GM12878 (cell line): ENCODE measurements at regions not wholly inside any gene's neighbourhood (a gene's known extent, or its start where the extent isn't known, plus 50 kb on each side); places are given as distances from the start of the nearest gene placed in this dataset.

Source experiments
- ATAC-seq: fragments of 200-7000 bp; cut with Tn5 transposase; 3 replicates; pipeline ENCODE4 v1.9.1; 2020; ENCODE audit warnings: mild to moderate bottlenecking, moderate library complexity
- BruUV-seq: library from RNA; stranded (reverse); fragments of 400-500 nt; replicated peaks from 2 replicates; lab custom pipeline; 2021; lab: Mats Ljungman, UMichigan
- CTCF ChIA-PET: fragments of 300-600 bp; sonication (Branson Sonifier 250); formaldehyde crosslinking; extraction: SDS; loops from one replicate; lab custom pipeline; 2021; ENCODE audit warnings: inconsistent platforms; lab: Yijun Ruan, JAX
- POLR2A ChIA-PET: fragments of 350-600 bp; formaldehyde crosslinking; extraction: SDS; loops from one replicate; lab custom pipeline; 2021; ENCODE audit warnings: inconsistent platforms; lab: Charles Lee
- RAD21 ChIA-PET: fragments of 300-600 bp; sonication (Branson Sonifier 250); formaldehyde crosslinking; loops from one replicate; lab custom pipeline; 2023; ENCODE audit warnings: antibody characterized with exemption; ENCODE audit not compliant: unreplicated experiment; lab: Charles Lee
- SMC1A ChIA-PET: fragments of 300-600 bp; sonication (Branson Sonifier 250); formaldehyde crosslinking; loops from one replicate; lab custom pipeline; 2023; ENCODE audit not compliant: unreplicated experiment, uncharacterized antibody; lab: Charles Lee
- DNase-seq: peaks from one replicate; pipeline ENCODE4 v3.0.0-alpha.2; 2011; ENCODE audit warnings: low read depth, low spot score
- FAIRE-seq: peaks from 3 replicates; lab custom pipeline; 2011; peaks lifted over from hg19 to GRCh38; lab: Jason Lieb, UNC
- H2AFZ ChIP-seq: 2 replicates; pipeline ENCODE4 v1.6.0; 2011; ENCODE audit warnings: low read depth, low read length, control low read depth; ENCODE audit not compliant: control insufficient read depth
- H3K27ac ChIP-seq: 2 replicates; pipeline ENCODE4 v1.5.1; 2011; ENCODE audit warnings: control low read depth; ENCODE audit not compliant: control insufficient read depth, insufficient read depth
- H3K27me3 ChIP-seq, 2 experiments: replicated peaks in 1 of 2; 2 replicates each; pipeline versions ENCODE4 v1.6.0 to v1.6.1; 2011; ENCODE audit warnings: low read length in 1 of 2; ENCODE audit not compliant: control insufficient read depth in 2 of 2, insufficient read depth in 2 of 2
- H3K36me3 ChIP-seq, 2 experiments: 2 replicates each; pipeline ENCODE4 v1.5.1; 2011; ENCODE audit warnings: low read length in 1 of 2; ENCODE audit not compliant: control insufficient read depth in 2 of 2, insufficient read depth in 2 of 2
- H3K4me1 ChIP-seq: 2 replicates; pipeline ENCODE4 v1.6.1; 2011; ENCODE audit warnings: mild to moderate bottlenecking, low read length, moderate library complexity, mixed read lengths; ENCODE audit not compliant: control insufficient read depth, insufficient read depth
- H3K4me2 ChIP-seq: 2 replicates; pipeline ENCODE4 v1.6.0; 2011; ENCODE audit warnings: control low read depth; ENCODE audit not compliant: control insufficient read depth, insufficient read depth
- H3K4me3 ChIP-seq: fragments of 200-600 bp; sonication (generic); 2 replicates; pipeline ENCODE4 v1.5.1; 2016
- H3K79me2 ChIP-seq: 2 replicates; pipeline ENCODE4 v1.6.0; 2011; ENCODE audit warnings: low read length; ENCODE audit not compliant: control insufficient read depth, insufficient read depth
- H3K9ac ChIP-seq: 2 replicates; pipeline ENCODE4 v1.8.0; 2011; ENCODE audit warnings: low read length, control low read depth, mixed read lengths; ENCODE audit not compliant: control insufficient read depth, insufficient read depth
- H3K9me3 ChIP-seq: replicated peaks from 3 replicates; pipeline ENCODE4 v1.5.1; 2011; ENCODE audit warnings: mild to moderate bottlenecking, low read length; ENCODE audit not compliant: control insufficient read depth, insufficient read depth
- H4K20me1 ChIP-seq: 2 replicates; pipeline ENCODE4 v1.6.0; 2011; ENCODE audit not compliant: control insufficient read depth, insufficient read depth
- ATF3 ChIP-seq: IDR thresholded peaks from 2 replicates; pipeline ENCODE4 v1.6.1; 2011; ENCODE audit warnings: low read depth, mild to moderate bottlenecking, low read length, moderate library complexity, borderline replicate concordance; ENCODE audit errors: extremely low read depth
- ELK1 ChIP-seq: IDR thresholded peaks from 2 replicates; pipeline ENCODE4 v1.6.1; 2012; ENCODE audit warnings: low read depth, low read length, improper control_type of control experiment
- HDAC6 ChIP-seq: fragments of 200-600 bp; sonication (generic); IDR thresholded peaks from one replicate; pipeline ENCODE4 v1.8.0; 2017; ENCODE audit warnings: antibody characterized with exemption; ENCODE audit not compliant: unreplicated experiment
- IRF3 ChIP-seq: fragments of 450-650 bp; IDR thresholded peaks from 2 replicates; pipeline ENCODE4 v1.6.1; 2014; ENCODE audit warnings: mild to moderate bottlenecking
- NKRF ChIP-seq: fragments of 450-650 bp; conservative IDR thresholded peaks from 2 replicates; pipeline ENCODE4 v1.6.1; 2017; ENCODE audit warnings: mild to moderate bottlenecking, moderate library complexity
- RAD51 ChIP-seq: fragments of 450-650 bp; IDR thresholded peaks from 2 replicates; pipeline ENCODE4 v1.6.1; 2016; ENCODE audit warnings: moderate library complexity, mild to moderate bottlenecking, inconsistent platforms
- RCOR1 ChIP-seq: conservative IDR thresholded peaks from 2 replicates; pipeline ENCODE4 v1.6.1; 2012; ENCODE audit warnings: low read depth, low read length, improper control_type of control experiment
- SIX5 ChIP-seq: IDR thresholded peaks from 2 replicates; pipeline ENCODE4 v1.6.1; 2011; ENCODE audit warnings: mild to moderate bottlenecking, low read depth, low read length, moderate library complexity; ENCODE audit not compliant: severe bottlenecking
- SP1 ChIP-seq: IDR thresholded peaks from one replicate; pipeline ENCODE4 v1.6.1; 2011; ENCODE audit warnings: low read depth, low read length
- SPI1 ChIP-seq: IDR thresholded peaks from 2 replicates; pipeline ENCODE4 v1.6.1; 2011; ENCODE audit warnings: low read depth, mild to moderate bottlenecking, low read length, moderate library complexity, borderline replicate concordance; ENCODE audit not compliant: insufficient read depth
- USF1 ChIP-seq: IDR thresholded peaks from 2 replicates; pipeline ENCODE4 v1.6.1; 2011; ENCODE audit warnings: borderline replicate concordance, low read depth, mild to moderate bottlenecking, moderate library complexity, mixed read lengths, low read length; ENCODE audit not compliant: insufficient read depth; ENCODE audit errors: extremely low read length
- ZNF207 ChIP-seq: fragments of 450-650 bp; IDR thresholded peaks from 2 replicates; pipeline ENCODE4 v1.6.1; 2014; ENCODE audit warnings: antibody characterized with exemption, mild to moderate bottlenecking, borderline replicate concordance
- ZNF217 ChIP-seq: fragments of 450-650 bp; IDR thresholded peaks from 2 replicates; pipeline ENCODE4 v1.6.1; 2017; ENCODE audit warnings: antibody characterized with exemption, mild to moderate bottlenecking
- ZNF687 ChIP-seq: fragments of 450-650 bp; IDR thresholded peaks from 2 replicates; pipeline ENCODE4 v1.6.1; 2017; ENCODE audit warnings: mild to moderate bottlenecking, moderate library complexity
- WGBS: methylation state at CpG from one replicate; pipeline ENCODE4 v1.1.6; 2016; ENCODE audit warnings: low lambda C conversion rate; ENCODE audit not compliant: insufficient replicate concordance, insufficient coverage; ENCODE audit errors: missing lambda C conversion rate; 5-methylcytosine and 5-hydroxymethylcytosine counted together
- in situ Hi-C: fragments of 300-500 bp; cut with MboI; formaldehyde crosslinking; loops from 9 replicates; pipeline ENCODE4 v1.14.3; 2018; ENCODE audit warnings: mixed read lengths
- intact Hi-C: fragments of 100-400 bp; cut with micrococcal nuclease; formaldehyde crosslinking; loops from one replicate; pipeline ENCODE4 v1.14.2; 2022; ENCODE audit not compliant: unreplicated experiment

- H3K27ac ChIP-seq, result no peak overlapping the region
- ATAC-seq, result no peak
- TF ChIP-seq ZNF207, result no peak
- no peak for TF ChIP-seq ATF3
- TF ChIP-seq RCOR1, result no peak
- TF ChIP-seq SIX5, result no peak
- no peak for TF ChIP-seq ZNF217
- no peak for TF ChIP-seq ELK1
- TF ChIP-seq HDAC6, result no peak
- TF ChIP-seq IRF3, result no peak
- no peak for TF ChIP-seq SP1
- no peak for TF ChIP-seq RAD51
- no peak for TF ChIP-seq ZNF687
- no peak for TF ChIP-seq USF1
- TF ChIP-seq SPI1, result no peak
- TF ChIP-seq NKRF, result no peak
- TF ChIP-seq, all 136 proteins: peak for 0
- H3K4me1 ChIP-seq, result no peaks in the 10 kb centered on the region
- no peak overlapping the region for H3K4me3 ChIP-seq
- no peak overlapping the region for H2AFZ ChIP-seq
- H3K4me2 ChIP-seq, result no peak overlapping the region
- H3K36me3 ChIP-seq, result no peaks in the 10 kb centered on the region
- ChIA-PET RAD21 (interaction anchor here (1.1 to 4.8 kb wide), 2 partner anchors 24 to 158 kb away, joined by 3 to 110 read pairs; no protein-coding TSS in a partner anchor), CTCF (interaction anchor here (1.5 to 6.3 kb wide), 4 partner anchors 10 to 159 kb away, joined by 4 to 149 read pairs (median 21); no protein-coding TSS in a partner anchor), POLR2A (no interaction called here), SMC1A (interaction anchor here (1.3 to 5.5 kb wide), 2 partner anchors 159 to 170 kb away, joined by 3 to 119 read pairs; no protein-coding TSS in a partner anchor)
- no peaks in the 10 kb centered on the region; the same call in 1 of the 3 replicates for H3K9me3 ChIP-seq
- no peak for FAIRE-seq
- intact Hi-C loops (no loop called here), in situ Hi-C loops (no loop called here)
- BruUV-seq, result no TSS peak
- no peaks in the 10 kb centered on the region for H4K20me1 ChIP-seq
- 48% methylated on average over 2 of the region's 2 CpGs for WGBS
- DNase-seq, result no peak
- H3K27me3 ChIP-seq, result no peaks in the 10 kb centered on the region
- no peaks in the 10 kb centered on the region for H3K79me2 ChIP-seq
- H3K9ac ChIP-seq, result no peak overlapping the region
Measured at GRCh38 chr10:91091780-91092179, 128.7 kb upstream of the PCGF5 start.
